ENCODE measurements at regions not wholly inside any gene's neighbourhood (a gene's known extent, or its start where the extent isn't known, plus 50 kb on each side); places are given as distances from the start of the nearest gene placed in this dataset.

DNA sequence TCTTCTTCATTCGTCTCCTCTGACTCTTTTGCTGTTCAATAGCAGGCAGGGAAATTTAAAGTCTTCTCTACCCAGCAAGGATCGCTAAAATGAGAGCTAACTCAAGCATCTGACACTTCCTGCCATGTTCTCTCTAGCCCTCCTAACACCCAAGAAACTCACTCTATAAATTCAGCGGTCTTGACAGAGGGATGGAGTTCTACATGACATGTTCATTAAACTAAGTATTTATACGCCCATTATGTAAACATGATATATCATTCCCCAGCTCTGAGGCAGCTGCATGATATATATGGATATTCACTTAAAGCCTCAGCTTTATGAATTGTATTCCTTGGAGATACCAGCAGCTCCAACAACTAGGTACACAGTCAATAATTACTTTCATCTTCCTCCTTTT, 231.0 kb downstream of the METTL4 start:
- DNase-seq (ENCODE audit: low read depth) (no peak), FAIRE-seq (no peak)
- no peaks in the 10 kb centered on the region for H3K27me3 ChIP-seq (ENCODE audit: control insufficient read depth, insufficient read depth, low read length)
- TF ChIP-seq, protein P1, sequence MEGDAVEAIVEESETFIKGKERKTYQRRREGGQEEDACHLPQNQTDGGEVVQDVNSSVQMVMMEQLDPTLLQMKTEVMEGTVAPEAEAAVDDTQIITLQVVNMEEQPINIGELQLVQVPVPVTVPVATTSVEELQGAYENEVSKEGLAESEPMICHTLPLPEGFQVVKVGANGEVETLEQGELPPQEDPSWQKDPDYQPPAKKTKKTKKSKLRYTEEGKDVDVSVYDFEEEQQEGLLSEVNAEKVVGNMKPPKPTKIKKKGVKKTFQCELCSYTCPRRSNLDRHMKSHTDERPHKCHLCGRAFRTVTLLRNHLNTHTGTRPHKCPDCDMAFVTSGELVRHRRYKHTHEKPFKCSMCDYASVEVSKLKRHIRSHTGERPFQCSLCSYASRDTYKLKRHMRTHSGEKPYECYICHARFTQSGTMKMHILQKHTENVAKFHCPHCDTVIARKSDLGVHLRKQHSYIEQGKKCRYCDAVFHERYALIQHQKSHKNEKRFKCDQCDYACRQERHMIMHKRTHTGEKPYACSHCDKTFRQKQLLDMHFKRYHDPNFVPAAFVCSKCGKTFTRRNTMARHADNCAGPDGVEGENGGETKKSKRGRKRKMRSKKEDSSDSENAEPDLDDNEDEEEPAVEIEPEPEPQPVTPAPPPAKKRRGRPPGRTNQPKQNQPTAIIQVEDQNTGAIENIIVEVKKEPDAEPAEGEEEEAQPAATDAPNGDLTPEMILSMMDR (IDR thresholded peaks at IDR 0.05; ENCODE audit: insufficient read depth, low read length, severe bottlenecking): no peak
- H3K4me3 ChIP-seq (ENCODE audit: low read depth, low read length): no peak overlapping the region
- H3K36me3 ChIP-seq (ENCODE audit: control insufficient read depth, insufficient read depth, low read length): no peaks in the 10 kb centered on the region

DNA sequence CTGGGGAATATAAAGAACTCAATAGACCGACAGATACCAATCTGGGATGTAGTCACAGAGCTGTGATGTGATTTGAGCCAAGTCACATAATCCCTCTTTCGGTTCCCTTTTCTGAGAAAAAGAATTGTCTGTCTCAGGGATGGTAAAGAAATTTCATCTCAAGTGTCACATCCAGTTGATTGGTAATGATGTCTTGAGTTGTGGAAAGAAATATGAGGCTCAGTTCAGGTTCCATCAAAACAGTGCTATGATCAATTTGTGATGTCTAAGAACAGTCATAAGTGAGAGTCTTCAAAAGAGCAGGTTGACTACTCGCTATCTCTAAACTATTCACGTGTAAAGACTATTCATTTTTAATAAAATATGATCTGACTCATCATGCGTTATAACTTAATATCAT, 223.3 kb downstream of the METTL4 start:
- no peak for FAIRE-seq
- Histone ChIP-seq H3K36me3 (ENCODE audit: control insufficient read depth, insufficient read depth, low read length) (no peaks in the 10 kb centered on the region), H3K4me3 (ENCODE audit: low read depth, low read length) (no peak overlapping the region), H3K27me3 (ENCODE audit: control insufficient read depth, insufficient read depth, low read length) (no peaks in the 10 kb centered on the region)
- TF ChIP-seq, protein P1 (IDR thresholded peaks at IDR 0.05; ENCODE audit: insufficient read depth, low read length, severe bottlenecking): no peak
- DNase-seq (ENCODE audit: low read depth): no peak

DNA sequence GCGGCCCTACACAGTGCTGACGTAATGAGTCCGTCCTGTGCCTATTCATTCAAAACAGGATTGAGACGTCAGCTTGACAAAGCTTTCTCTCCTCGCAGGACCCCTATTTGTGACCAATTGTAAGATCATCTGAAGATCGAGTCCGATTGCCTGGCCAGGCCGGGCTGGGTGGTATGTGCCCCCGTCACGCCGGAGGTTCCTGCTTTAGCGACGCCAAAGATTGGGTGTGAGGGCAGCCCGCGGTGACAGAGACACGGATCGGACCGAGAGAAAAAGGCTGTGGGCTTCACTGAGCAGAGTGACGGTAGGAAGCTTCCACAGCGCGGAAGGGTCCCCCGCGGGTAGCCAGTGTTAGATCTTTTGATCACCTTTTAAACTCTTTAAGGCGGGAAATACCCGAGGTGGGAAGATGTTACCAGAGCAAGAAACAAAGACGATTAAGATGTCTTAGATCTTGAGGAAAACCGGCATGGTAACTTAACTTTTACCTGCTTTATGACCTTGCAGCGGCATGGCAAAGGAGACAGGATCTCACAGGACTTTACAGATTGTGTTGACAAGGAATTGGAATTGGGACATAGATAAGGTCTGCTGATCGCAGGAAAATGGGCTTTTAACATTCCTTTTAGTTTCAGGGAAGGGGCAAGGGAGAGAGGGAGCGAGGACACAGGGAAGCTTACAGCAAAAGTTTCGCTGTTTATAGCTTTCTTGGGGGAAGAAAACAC, 220.0 kb downstream of the METTL4 start:
- no peaks in the 10 kb centered on the region for H3K36me3 ChIP-seq (ENCODE audit: control insufficient read depth, insufficient read depth, low read length)
- no peak overlapping the region for H3K4me3 ChIP-seq (ENCODE audit: low read depth, low read length)
- TF ChIP-seq, protein P1 (IDR thresholded peaks at IDR 0.05; ENCODE audit: insufficient read depth, low read length, severe bottlenecking): no peak
- FAIRE-seq (no peak), DNase-seq (ENCODE audit: low read depth) (no peak)
- no peaks in the 10 kb centered on the region for H3K27me3 ChIP-seq (ENCODE audit: control insufficient read depth, insufficient read depth, low read length)

DNA sequence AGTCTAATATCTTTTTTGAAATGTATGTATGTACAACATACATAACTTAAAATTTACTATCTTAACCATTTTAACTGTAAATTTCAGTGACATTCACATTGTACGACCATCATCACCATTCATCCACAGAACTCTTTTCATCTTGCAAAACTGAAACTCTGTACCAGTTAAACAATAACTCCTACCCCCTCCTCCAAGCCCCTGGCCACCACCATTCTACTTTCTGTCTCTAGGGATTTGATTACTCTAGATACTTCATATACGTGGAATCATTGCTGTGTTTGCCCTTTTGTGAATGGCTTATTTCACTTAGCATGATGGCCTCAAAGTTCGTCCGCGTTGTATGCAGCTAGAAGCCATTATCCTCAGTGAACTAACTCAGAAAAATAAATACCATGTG, 217.0 kb downstream of the METTL4 start:
- no peaks in the 10 kb centered on the region for H3K36me3 ChIP-seq (ENCODE audit: control insufficient read depth, insufficient read depth, low read length)
- FAIRE-seq (no peak), DNase-seq (ENCODE audit: low read depth) (no peak)
- TF ChIP-seq, protein P1 (IDR thresholded peaks at IDR 0.05; ENCODE audit: insufficient read depth, low read length, severe bottlenecking): no peak
- H3K27me3 ChIP-seq (ENCODE audit: control insufficient read depth, insufficient read depth, low read length): no peaks in the 10 kb centered on the region
- no peak overlapping the region for H3K4me3 ChIP-seq (ENCODE audit: low read depth, low read length)

DNA sequence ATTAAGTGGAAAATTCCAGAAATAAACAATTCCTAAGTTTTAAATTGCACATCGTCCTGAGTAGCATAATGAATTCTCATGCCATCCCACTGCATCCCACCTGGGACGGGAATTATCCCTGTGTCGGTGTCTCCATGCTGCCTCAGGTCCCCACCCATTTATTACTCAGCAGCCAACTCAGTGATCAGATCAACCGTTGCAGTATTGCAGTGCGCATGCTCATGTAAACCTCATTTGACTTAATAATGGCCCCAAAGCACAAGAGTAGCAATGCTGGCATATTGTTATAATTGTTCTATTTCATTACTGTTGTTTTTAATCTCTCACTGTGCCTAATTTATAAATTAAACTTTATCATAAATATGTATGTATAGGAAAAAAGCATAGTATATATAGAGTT, 214.4 kb downstream of the METTL4 start:
- no peaks in the 10 kb centered on the region for H3K27me3 ChIP-seq (ENCODE audit: control insufficient read depth, insufficient read depth, low read length)
- H3K36me3 ChIP-seq (ENCODE audit: control insufficient read depth, insufficient read depth, low read length): no peaks in the 10 kb centered on the region
- no peak for FAIRE-seq
- no peak for DNase-seq (ENCODE audit: low read depth)
- TF ChIP-seq, protein P1 (IDR thresholded peaks at IDR 0.05; ENCODE audit: insufficient read depth, low read length, severe bottlenecking): no peak
- no peak overlapping the region for H3K4me3 ChIP-seq (ENCODE audit: low read depth, low read length)

DNA sequence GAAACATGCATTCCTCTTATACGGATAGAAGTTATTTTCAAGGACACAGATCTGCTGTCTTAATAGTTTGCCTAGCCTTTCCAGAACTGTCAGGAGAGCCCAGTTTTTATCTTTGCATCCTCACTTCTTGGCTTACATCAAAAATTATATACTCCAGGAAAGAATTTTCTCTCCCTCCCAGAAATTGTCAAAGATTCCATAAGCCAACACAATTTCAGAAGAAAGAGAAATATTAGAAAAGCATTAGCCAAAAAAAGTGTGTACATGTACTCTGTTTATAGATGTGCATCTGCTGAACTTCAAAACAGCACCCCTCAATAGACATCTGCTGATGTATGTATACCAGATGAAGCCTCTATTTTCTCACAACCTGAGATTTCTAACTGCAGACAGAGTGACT, 210.4 kb downstream of the METTL4 start:
- Histone ChIP-seq H3K27me3 (ENCODE audit: control insufficient read depth, insufficient read depth, low read length) (no peaks in the 10 kb centered on the region), H3K4me3 (ENCODE audit: low read depth, low read length) (no peak overlapping the region), H3K36me3 (ENCODE audit: control insufficient read depth, insufficient read depth, low read length) (no peaks in the 10 kb centered on the region)
- no peak for DNase-seq (ENCODE audit: low read depth)
- FAIRE-seq: no peak
- TF ChIP-seq, protein P1 (IDR thresholded peaks at IDR 0.05; ENCODE audit: insufficient read depth, low read length, severe bottlenecking): no peak

Measured in bronchial epithelial cell (primary cell).